HG03103 (cell line): ENCODE measurements at regions not wholly inside any gene's neighbourhood (a gene's known extent, or its start where the extent isn't known, plus 50 kb on each side); places are given as distances from the start of the nearest gene placed in this dataset.

Source experiments
- ATAC-seq: cut with Tn5 transposase; IDR thresholded peaks from one replicate; pipeline ENCODE4 v1.9.1; 2021; ENCODE audit warnings: low read depth; ENCODE audit not compliant: unreplicated experiment

DNA sequence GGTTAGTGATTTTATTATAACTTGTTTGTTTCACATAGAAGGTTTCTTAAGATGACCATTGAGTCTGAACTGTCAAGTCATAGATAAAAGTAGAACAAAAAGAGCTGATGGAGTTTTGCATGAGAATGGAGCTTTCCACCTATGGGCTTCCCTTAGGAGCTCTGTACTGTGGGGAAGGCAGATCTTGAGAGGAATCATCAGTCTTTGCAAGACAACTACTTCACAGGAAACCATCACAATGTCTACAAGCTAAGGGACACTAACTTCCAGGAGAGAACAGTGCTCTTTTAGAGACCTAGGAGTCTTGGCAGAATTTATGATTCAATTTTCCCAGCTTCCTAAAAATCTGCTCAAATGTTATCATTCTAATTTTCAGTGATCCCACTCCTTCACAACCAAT lies 78.2 kb downstream of the FBXO5 start:
- ATAC-seq: no peak

GRCh38 chr6:152905551-152906299 lies 77.1 kb downstream of the FBXO5 start:
- ATAC-seq: no peak

DNA sequence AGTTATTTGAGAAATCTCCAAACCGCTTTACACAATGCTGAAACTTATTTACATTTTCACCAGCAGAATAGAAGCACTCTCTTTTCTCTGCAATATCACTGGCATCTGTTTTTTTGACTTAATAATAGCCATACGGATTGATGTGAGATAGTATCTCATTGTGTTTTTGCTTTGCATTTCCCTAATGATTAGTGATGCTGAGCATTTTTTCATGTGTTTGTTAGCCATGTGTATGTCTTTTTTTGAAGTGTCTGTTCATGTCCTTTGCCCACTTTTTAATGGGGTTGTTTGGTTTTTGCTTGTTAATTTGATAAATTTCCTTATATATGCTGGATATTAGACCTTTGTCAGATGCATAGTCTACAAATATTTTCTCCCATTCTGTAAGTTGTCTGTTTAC lies 73.6 kb downstream of the FBXO5 start:
- no peak for ATAC-seq

GRCh38 chr6:152916035-152916434 lies 66.8 kb downstream of the FBXO5 start:
- no peak for ATAC-seq

- ATAC-seq: no peak
These were observed 63.9 kb downstream of the FBXO5 start for GRCh38 chr6:152918991-152919390.

GRCh38 chr6:152920016-152920415 lies 62.8 kb downstream of the FBXO5 start:
- ATAC-seq: no peak
